GM18873 (cell line): ENCODE measurements at regions not wholly inside any gene's neighbourhood (a gene's known extent, or its start where the extent isn't known, plus 50 kb on each side); places are given as distances from the start of the nearest gene placed in this dataset.
"Not testable (repeated sequence)": the region's sequence is repeated elsewhere in the genome, so short reads cannot be mapped to it uniquely, and the experiment has no call there.

ENCODE experiments used
- ATAC-seq: cut with Tn5 transposase; IDR thresholded peaks from one replicate; pipeline ENCODE4 v1.9.1; 2021; ENCODE audit warnings: mild to moderate bottlenecking, moderate library complexity, moderate number of reproducible peaks; ENCODE audit not compliant: unreplicated experiment, low FRiP score

DNA sequence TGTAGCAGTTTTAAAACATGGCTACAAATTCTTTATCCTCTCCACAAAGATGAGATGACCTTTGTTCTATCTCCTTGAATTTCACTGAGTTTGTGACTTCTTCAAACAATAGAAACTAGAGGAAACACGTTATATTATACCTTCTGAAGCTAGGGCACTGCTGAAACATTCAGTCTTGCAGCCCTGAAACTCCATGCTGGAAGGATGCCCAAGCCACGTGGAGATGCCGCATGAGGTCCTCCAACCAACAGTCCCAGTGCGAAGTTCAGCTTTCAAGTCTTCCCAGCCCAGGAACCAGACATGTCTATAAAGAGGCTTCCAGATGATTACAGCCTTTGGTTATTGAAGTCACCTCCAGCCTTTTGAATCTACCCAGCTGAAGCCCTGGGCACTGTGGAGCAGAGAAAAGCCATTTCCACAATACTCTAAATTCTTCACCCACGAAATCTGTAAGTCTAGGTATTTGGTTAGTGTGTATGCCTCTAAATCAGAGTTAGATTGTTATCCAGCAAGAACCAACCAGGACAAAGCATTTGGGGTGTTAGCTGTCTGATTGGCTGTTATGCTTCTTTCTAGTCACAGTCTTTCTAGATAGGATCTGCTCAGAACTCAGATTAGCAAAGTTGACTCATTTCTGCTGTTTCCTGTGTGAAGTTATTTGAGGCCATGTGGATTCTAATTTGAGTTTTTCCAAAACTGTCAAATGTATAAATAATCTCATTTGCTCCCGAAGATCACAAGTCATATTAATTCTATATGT is 186.5 kb upstream of the TMEM72 start:
- no peak for ATAC-seq

DNA sequence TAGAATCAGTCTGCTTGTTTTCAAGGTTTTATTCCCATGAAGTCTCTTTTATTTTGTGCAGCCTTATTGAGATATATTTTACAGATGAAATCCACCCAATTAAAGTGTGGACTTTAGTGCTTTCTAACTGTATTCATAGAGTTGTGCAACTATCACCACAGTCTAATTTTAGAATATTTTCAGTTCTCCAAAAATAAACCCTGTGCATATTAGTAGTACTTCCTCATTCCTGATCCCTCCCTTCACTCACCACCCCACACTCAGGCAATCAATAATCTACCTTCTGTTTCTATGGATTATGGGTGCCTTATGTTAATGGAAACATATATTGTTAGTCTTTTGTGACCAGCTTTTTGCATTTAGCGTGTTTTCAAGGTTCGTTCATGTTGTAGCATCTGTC is 185.7 kb upstream of the TMEM72 start:
- ATAC-seq: no peak

DNA sequence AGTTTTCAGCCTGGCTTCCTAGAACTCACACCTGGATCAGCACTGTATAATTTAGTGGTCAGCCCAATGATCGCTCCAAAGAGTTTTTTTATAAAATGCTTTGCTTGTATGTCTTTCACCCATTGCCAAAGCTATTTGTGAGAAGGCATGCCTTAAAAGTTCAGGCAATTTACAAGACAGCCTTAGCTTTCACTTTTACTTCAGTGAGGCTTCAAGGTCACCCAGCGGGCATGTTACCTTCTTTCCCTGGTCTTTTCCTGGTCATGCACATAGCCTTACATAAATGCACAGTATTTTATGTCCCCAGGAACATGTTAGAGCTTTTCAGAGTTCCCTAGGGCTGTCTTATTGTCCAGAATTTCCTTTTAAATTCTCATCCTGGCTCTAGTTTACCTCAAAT is 179.9 kb upstream of the TMEM72 start:
- no peak for ATAC-seq

DNA sequence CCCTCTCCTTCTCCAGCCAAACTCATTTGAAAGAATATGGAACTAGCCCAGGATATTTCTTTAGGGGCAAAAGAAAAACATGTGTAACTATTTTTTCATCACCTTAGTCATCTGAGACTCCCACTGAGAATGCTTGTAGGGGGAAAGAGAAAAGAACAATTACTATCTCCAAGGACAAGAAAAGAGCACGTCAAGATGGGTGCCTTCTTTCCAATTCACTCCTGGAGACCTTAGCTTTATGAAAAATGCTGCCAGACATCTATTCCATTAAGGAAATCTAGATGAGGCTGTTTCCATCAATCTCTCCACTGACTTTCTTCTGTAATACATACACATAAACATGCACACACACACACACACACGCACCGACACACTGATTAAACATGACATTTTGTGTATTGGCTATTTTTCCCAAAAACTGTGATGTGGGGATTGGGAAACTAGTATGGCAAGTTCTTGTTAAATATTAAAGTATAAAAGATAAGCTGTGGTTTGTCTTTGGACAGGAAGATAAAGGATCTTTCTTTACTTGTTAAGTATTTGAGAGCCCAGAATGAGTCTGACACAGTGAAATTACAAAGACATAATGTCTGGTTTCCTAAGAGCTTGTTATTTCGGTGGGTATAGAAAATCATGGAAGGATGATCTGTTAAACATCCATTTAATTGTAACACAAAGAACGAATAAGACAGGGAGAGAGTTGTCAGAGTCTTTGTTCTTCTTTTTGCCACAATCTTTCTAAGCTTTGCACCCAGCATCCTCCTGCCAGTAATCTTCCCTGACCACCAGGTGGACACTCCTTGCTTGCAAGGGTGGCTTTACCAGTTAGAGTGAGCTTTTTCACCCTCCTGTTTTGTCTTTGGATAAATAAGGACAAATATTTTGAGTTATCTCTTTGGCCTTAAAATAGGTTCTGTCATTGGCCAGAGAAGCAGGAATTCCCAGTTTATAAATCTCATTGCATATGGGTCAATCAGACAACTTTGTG is 177.3 kb upstream of the TMEM72 start:
- ATAC-seq: no peak

DNA sequence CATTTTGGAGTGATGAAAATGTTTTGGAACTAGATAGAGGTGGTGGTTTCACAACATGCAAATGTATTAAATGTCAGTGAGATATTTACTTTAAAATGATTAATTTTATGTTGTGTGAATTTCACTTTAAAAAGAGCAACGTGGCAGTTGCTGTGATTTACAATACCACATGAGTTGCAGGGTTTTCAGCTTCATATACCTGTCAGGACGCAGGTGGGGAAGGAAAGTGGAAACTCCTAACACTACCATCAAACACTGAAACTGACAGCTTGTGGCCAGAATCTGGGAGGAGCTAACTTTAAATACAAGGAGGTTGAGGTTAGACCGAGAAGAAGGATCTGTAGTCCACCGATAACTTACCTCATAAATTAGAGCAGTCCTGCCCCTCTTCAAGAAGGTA is 168.9 kb upstream of the TMEM72 start:
- no peak for ATAC-seq

DNA sequence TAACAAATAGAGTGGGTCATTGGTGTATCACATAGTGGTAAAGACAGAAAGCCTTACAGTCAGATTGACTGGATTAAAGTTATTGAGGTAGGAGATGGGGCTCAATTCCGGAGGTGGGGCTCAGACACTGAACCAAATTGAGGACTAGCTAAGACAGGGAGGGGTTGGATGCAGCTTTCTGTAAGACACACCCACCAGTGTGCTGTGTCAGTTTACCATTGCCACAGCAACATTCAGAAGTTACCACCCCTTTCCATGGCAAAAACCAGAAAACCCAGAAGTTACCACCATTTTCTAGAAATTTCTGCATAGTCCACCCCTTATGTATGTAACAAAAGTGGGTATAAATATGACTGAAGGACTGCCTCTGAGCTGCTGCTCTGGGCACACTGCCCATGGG is 167.6 kb upstream of the TMEM72 start:
- no peak for ATAC-seq

DNA sequence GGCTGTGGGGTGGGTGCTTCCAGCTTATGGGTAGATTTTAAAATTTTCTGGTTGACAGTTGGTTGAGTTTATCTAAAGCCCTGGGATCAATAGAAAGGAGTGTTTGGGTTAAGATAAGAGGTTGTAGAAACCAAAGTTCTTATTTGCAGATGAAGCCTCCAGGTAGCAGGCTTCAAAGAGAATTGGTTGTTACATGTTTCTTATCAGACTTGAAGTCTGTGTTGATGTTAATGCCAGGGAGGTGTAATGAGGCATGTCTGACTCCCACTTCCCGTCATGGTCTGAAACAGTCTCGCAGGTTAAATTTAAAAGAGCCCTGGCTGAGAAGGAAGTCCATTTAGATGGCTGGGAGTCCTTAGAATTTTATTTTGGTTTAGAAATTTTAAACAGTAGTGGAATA is 165.2 kb upstream of the TMEM72 start:
- ATAC-seq: no peak

DNA sequence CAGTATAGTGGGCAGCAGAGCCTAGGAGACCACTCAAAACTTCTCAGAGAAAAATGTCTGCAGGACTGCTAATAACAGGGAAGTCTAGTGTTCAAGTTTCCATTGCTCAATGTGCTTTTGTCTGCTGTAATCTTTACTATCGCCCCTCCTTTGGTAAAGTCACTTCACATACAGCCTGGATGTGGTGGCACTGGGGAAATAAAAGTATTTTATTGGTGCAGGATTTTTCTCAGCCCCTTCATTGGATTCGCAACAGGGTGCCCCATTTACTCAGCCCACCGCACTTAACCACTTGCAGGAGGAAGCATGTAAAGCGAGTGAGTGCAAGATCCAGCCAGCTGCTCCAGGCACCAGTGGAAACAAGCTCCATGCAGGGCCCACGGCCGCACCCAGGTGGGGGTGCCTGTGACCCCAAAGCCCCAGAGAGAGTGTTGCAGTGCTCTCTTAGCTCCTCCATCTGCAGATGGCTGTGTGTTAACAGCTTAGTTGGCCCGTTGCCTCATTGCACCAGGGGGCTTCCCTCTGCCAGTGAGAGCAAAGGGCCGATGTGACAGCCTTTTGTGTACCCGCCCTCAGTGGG is 163.5 kb upstream of the TMEM72 start:
- ATAC-seq: no peak

DNA sequence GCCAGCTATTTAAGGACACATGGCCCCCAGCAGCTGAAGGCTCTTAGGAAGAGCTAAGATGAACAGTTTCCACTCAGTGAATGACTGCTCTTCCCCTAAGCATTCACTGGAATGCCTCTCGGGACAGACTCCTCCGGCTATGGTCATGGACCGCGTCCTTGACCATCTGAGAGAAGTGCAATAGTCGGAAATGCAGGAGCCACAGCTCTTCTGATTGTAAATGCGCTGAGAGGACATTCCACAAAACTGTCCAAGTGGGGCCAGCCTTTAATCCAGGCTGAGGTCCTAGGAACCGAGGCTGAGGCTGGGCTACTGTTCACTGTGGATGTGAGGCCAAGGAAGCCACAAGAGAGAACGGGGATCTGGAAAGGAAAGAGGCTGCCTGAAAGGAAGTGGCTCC is 162.0 kb upstream of the TMEM72 start:
- ATAC-seq: no peak

DNA sequence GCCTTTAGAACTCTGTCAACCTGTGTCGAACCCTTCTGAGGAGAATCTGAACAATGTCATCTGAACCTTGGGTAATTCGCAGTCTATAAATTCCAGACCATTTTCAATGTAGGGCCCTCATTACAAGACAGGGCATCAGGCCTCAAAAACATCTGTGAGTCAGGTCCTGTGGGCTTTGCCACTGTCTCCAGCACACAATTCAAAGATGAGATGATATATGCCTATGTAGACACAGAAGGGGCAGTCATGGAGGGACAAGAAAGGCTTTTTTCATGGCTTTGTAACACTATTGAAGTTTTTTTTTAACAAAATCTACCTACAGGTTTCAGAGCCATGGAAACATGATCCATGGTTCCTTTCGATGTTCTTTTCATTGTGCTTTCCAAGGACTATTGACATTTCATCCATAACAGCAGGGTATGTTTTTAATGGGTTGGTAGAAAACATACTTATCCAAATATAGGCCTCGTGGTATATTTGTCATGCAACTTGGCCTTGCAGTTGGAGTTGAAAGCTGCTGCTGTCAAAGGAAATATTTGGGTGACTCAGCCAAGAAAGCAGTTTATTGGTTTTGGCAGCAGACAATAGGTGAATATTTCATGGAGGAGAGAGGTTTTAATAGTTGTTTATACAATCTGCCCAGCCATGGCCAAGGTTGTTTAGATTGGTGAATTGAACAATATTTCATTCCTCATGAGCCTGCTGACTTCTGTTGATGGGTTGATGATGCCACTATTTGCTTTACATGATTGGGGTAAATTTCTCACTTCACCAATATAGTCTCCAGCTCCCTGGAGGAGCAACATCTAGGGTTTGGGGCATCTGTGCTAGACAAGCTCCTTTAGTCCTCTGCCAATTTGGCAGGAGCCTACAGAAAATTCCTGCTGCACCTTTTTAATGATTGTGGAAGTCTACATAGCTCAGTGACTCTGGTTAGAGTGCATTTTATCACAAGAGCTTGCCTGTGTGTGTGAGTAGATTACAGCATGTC is 158.4 kb upstream of the TMEM72 start:
- no peak for ATAC-seq

DNA sequence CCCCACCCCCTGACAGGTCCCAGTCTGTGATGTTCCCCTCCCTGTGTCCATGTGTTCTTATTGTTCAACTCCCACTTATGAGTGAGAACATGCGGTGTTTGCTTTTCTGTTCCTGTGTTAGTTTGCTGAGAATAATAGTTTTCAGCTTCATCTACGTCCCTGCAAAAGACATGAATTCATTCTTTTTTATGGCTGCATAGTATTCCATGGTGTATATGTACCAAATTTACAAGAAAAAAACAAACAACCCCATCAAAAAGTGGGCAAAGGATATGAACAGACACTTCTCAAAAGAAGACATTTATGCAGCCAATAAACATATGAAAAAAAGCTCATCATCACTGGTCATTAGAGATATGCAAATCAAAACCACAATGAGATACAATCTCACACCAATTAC is 156.8 kb upstream of the TMEM72 start:
- not testable (repeated sequence) for ATAC-seq

DNA sequence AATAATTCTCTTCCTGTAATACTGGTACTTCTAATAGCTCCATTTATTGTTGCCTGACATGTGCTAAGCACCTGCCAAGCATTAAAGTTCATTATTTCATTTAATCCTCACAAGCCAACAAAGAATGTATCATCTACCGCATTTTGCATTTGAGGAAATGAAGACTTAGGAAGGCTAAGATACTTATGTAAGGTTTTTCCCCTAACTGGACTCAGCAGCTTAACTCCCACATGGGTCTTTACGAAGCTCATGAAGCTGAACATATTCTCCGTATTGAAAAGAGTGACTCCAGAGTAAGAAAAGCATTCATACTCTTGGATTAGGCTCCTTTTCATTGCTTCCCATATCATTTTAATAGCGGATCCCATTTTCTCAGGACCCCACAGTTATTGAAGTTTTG is 155.7 kb upstream of the TMEM72 start:
- no peak for ATAC-seq

DNA sequence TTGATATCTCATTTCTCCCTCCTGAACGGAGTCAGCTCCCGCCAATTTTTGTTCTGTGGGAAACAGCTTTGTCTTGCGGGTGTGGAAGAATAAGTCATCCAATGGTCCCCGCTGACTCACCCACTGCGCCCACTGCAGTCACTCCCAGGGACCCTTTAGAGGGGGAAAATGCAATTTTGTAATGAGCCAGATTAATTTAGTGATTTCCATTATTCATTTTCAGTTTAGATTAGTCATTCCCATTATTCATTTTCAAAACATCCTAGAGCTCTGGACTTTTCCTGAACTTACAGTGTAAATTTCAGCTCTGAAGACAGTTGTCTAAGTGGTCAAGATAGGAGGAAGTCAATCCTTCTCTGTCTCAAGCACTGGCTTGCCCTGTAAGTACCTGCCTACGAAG is 154.9 kb upstream of the TMEM72 start:
- no peak for ATAC-seq

DNA sequence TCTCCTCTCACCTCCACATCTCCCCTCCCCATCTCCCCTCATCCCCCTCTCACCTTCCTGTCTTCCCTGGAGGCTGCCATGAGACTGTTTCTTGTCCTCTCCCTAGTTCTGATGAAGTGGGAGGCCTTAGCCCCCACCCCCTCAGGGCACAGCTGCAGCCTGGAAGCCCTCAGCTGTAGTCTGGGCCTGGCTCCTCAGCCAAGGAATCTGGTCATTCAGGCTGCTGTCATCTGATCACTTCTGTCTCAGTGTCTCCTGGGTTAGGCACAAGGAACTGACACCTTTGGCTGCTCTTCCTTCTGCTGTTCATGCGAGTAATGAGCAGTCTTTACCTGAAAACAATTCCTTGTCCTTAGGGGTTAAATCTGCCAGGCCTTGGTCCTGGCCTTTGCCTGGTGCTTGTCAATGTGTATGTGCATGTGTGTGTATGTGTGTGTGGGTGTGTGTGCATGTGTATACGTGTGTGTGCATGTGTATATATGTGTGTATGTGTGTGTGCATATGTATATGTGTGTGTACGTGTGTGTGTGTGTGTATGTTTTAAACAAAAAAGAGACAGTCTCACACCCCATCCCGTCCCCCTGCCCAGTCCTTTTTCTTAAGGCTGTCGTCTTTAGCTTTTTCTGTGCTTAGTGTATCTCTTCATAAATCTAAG is 153.5 kb upstream of the TMEM72 start:
- ATAC-seq: no peak

DNA sequence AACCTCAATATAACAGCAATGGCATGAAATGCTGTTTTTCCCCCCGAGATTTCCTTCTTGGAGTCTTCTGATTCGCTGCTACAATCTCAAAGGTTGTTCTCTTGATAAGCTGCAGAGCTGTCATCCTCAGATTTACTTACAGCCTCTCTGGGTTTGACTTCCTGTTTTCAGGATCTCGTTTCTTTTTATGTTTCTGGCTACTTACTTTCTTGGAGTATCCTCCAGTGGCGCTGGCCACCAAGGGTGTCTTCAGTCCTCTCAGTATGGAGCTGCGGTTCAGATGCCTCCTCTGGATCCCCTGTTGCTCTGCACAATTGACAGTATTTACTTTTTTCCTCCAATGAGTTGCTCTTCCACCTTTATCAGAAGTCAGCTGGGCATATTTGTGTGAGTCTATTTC is 152.0 kb upstream of the TMEM72 start:
- no peak for ATAC-seq

DNA sequence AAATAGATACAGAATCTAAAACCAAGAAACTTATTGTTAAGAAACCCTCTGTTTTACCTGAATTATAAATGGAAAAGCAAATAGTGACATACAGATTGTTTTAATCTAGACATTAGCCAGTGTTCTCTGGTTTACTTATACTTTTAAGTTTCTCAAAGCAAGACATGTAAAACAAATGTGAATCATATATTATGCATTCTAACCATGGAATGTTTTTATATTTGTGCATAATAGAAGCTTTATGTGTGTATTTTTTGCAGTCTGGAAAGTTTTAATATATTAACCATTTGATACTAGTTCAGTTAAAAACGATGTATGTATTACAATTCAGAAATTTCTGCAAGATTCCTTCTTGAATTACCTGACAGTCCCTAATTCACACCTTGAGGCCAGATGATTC is 150.6 kb upstream of the TMEM72 start:
- ATAC-seq: no peak

DNA sequence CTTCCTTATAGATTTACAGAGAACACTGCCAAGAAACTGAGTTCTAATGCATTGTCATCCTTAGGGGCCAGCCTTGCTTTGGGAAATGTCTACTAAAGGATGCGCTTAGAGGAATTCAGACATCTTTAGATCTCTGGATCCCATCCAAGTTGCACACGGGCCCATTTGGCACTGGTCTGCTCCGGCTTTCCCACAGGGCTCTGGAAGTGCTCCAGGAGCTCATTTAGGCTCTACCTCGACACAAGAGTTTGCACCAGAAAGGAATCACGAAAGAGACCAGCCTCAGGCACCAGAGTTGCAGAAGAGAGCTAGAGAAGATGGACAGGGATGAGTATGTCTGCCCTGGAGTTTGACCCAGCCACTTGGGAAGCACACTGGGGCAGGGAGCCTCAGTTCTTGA is 150.1 kb upstream of the TMEM72 start:
- ATAC-seq: no peak

DNA sequence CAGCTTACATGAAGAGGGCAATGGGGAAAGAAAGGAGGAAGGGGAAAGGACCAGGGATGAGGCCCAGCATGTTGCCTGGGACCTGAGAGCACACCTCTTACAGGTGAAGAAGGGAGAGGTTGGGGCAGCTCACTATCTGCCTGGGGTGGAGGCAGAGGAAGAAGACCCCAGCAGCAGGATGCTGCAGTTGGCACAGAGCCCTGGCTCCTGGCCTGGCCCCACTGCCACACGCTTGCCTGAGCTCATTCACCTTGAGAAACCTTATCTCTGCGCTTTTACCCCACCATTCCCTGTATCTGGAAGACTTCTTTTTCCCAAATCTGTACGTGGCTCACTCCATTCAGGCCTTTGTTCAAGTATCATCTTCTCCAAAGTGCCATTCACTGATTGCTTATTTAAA is 147.8 kb upstream of the TMEM72 start:
- ATAC-seq: no peak

DNA sequence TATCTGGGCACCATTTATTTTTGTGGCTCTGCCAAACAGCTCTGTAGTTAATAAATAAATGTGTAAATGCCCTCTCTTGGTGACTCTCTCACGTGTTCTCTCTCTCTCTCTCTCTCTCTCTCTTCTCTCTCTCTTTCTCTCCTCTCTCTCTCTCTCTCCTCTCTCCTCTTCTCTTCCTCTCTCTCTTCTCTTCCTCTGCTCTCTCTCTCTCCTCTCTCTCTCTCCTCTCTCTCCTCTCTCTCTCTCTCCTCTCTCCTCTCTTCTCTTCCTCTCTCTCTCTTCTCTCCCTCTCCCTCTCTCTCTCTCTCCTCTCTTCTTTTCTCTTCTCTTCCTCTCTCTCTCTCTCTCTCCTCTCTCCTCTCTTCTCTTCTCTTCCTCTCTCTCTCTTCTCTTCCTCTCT is 145.8 kb upstream of the TMEM72 start:
- no peak for ATAC-seq

DNA sequence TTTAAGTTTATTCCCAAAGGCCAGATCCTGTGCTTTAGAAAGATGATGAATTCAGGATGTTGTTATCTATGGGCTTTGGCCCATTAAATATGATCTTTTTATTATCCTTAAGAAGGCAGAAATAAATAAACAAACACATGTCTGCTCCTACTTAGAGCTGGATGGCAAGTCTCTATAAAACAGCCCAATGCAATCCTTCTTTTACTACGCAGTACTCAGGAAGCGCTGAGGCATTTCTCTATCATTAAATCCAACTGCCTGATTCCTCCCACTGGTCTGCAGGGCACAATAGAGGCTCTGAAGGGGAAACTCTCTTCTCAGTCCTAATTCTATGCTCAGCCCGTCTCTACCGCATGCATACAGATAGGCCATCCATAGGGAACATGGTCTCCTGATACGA is 144.5 kb upstream of the TMEM72 start:
- no peak for ATAC-seq
